ENCODE measurements at regions not wholly inside any gene's neighbourhood (a gene's known extent, or its start where the extent isn't known, plus 50 kb on each side); places are given as distances from the start of the nearest gene placed in this dataset.

GRCh38 chr1:187281085-187281484, 452.3 kb downstream of the PLA2G4A start (continued):
- no peak for TF ChIP-seq ZNF462 (CRISPR knock-in tag; IDR thresholded peaks at IDR 0.05)
- no peak for TF ChIP-seq POLR2AphosphoS5 (IDR thresholded peaks at IDR 0.05; ENCODE audit: low read depth)
- TF ChIP-seq EZH2phosphoT487 (IDR thresholded peaks at IDR 0.05; ENCODE audit: unreplicated experiment): no peak
- TF ChIP-seq JUNB (IDR thresholded peaks at IDR 0.05; ENCODE audit: unreplicated experiment): no peak
- no peak for TF ChIP-seq ZNF114 (CRISPR knock-in tag; IDR thresholded peaks at IDR 0.05)
- no peak for TF ChIP-seq CREB1 (CRISPR knock-in tag; IDR thresholded peaks at IDR 0.05; ENCODE audit: low read depth)
- no peak for TF ChIP-seq CTCF (conservative IDR thresholded peaks at IDR 0.05; ENCODE audit: low read depth in 2 of 2)

- H3K27me3 Mint-ChIP-seq (ENCODE audit: insufficient read depth, low read depth, poor library complexity): no peaks in the 10 kb centered on the region
- TF ChIP-seq ZNF331 (CRISPR knock-in tag; IDR thresholded peaks at IDR 0.05; ENCODE audit: low read depth): no peak
- no peak for TF ChIP-seq REST (IDR thresholded peaks at IDR 0.05; ENCODE audit: unreplicated experiment)
- no peak for TF ChIP-seq POLR2AphosphoS5 (IDR thresholded peaks at IDR 0.05; ENCODE audit: low read depth)
- TF ChIP-seq STAT1 (IDR thresholded peaks at IDR 0.05; ENCODE audit: unreplicated experiment): no peak
- TF ChIP-seq JUNB (IDR thresholded peaks at IDR 0.05; ENCODE audit: unreplicated experiment): no peak
- TF ChIP-seq NANOG (IDR thresholded peaks at IDR 0.05; ENCODE audit: borderline replicate concordance): no peak
- TF ChIP-seq CREB1 (CRISPR knock-in tag; IDR thresholded peaks at IDR 0.05; ENCODE audit: low read depth): no peak
- TF ChIP-seq ETS1 (IDR thresholded peaks at IDR 0.05): no peak
These were observed 455.2 kb downstream of the PLA2G4A start for GRCh38 chr1:187283984-187284383.

More at GRCh38 chr1:187283984-187284383, 455.2 kb downstream of the PLA2G4A start:
- H3K36me3 ChIP-seq (ENCODE audit: insufficient read depth): no peaks in the 10 kb centered on the region
- H3K27me3 ChIP-seq (ENCODE audit: insufficient read depth): no peaks in the 10 kb centered on the region
- H3K79me2 ChIP-seq (replicated peaks; ENCODE audit: insufficient read depth): no peaks in the 10 kb centered on the region
- H3K27ac ChIP-seq (ENCODE audit: low read depth): no peak overlapping the region
- DNase-seq (ENCODE audit: low spot score) (no peak), ATAC-seq (no peak)
- H3F3A ChIP-seq (replicated peaks; ENCODE audit: low read depth): no peaks in the 10 kb centered on the region
- no peaks in the 10 kb centered on the region for H3K9me2 ChIP-seq (ENCODE audit: insufficient read depth)
- H3K4me1 ChIP-seq (ENCODE audit: insufficient read depth): no peaks in the 10 kb centered on the region
- H3K4me3 ChIP-seq: no peak overlapping the region
- no peaks in the 10 kb centered on the region for H4K20me1 ChIP-seq (replicated peaks; ENCODE audit: insufficient read depth)
- no peak overlapping the region for H2AFZ ChIP-seq
- Mint-ChIP-seq H3K4me3 (no peak overlapping the region), H3K36me3 (ENCODE audit: low read depth) (no peaks in the 10 kb centered on the region), H3K4me1 (no peaks in the 10 kb centered on the region), H3K27ac (no peak overlapping the region), H3K9me3 (no peaks in the 10 kb centered on the region; the same call in 2 of the 3 replicates)
- H3K4me2 ChIP-seq: no peak overlapping the region

Data from GM23338 (cell line).